Fibroblast of lung (primary cell): ENCODE measurements at regions not wholly inside any gene's neighbourhood (a gene's known extent, or its start where the extent isn't known, plus 50 kb on each side); places are given as distances from the start of the nearest gene placed in this dataset.

Experiments used
- DNase-seq, 2 donors: peaks; one replicate each; pipeline versions ENCODE4 v3.0.0 to v3.0.0-alpha.2; 2010; ENCODE audit warnings: low read depth in 2 of 2
- H2AFZ ChIP-seq: 2 replicates; pipeline ENCODE4 v1.5.1; 2012; ENCODE audit warnings: low read length, control low read depth, inconsistent platforms
- H3K27ac ChIP-seq: 2 replicates; pipeline ENCODE4 v1.5.1; 2011; ENCODE audit warnings: low read length, control low read depth; ENCODE audit not compliant: insufficient read depth
- H3K27me3 ChIP-seq: 2 replicates; pipeline ENCODE4 v1.5.1; 2011; ENCODE audit warnings: mild to moderate bottlenecking, low read length; ENCODE audit not compliant: control insufficient read depth, insufficient read depth
- H3K36me3 ChIP-seq: 2 replicates; pipeline ENCODE4 v1.5.1; 2011; ENCODE audit warnings: low read length; ENCODE audit not compliant: control insufficient read depth, insufficient read depth
- H3K4me1 ChIP-seq: 2 replicates; pipeline ENCODE4 v1.5.1; 2011; ENCODE audit warnings: low read length; ENCODE audit not compliant: control insufficient read depth, insufficient read depth; ENCODE audit errors: extremely low read depth
- H3K4me2 ChIP-seq: 2 replicates; pipeline ENCODE4 v1.5.1; 2011; ENCODE audit warnings: low read length, control low read depth; ENCODE audit not compliant: insufficient read depth; ENCODE audit errors: extremely low read depth
- H3K4me3 ChIP-seq, 4 experiments: fragments of 200-600 bp in 1 of 4; sonication (generic) in 1 of 4; replicated peaks in 1 of 4; 2 replicates each; pipeline ENCODE4 v1.5.1; 2011 to 2016; ENCODE audit warnings: low read length in 4 of 4, low read depth in 3 of 4, mild to moderate bottlenecking in 3 of 4, control low read depth in 2 of 4, inconsistent platforms in 1 of 4, mixed read lengths in 1 of 4; ENCODE audit not compliant: insufficient read depth in 1 of 4; ENCODE audit errors: control extremely low read depth in 1 of 4
- H3K79me2 ChIP-seq: 2 replicates; pipeline ENCODE4 v1.5.1; 2012; ENCODE audit warnings: mild to moderate bottlenecking, low read length, inconsistent platforms; ENCODE audit not compliant: control insufficient read depth, insufficient read depth
- H3K9ac ChIP-seq: 2 replicates; pipeline ENCODE4 v1.5.1; 2011; ENCODE audit warnings: mild to moderate bottlenecking, low read length, control low read depth; ENCODE audit not compliant: insufficient read depth
- H3K9me3 ChIP-seq: 2 replicates; pipeline ENCODE4 v1.5.1; 2012; ENCODE audit warnings: low read depth, low read length; ENCODE audit not compliant: control insufficient read depth, insufficient read depth
- H4K20me1 ChIP-seq: 2 replicates; pipeline ENCODE4 v1.5.1; 2011; ENCODE audit warnings: low read length; ENCODE audit not compliant: control insufficient read depth, insufficient read depth; ENCODE audit errors: extremely low read depth
- EZH2 ChIP-seq: IDR thresholded peaks from 2 replicates; pipeline ENCODE4 v1.5.1; 2012; ENCODE audit warnings: low read length, control low read depth, mild to moderate bottlenecking; ENCODE audit errors: missing control alignments
- TF ChIP-seq, protein P1 (sequence below), 2 donors: IDR thresholded peaks in 1 of 2; conservative IDR thresholded peaks in 1 of 2; 1 replicate in 1 of 2; 2 replicates in 1 of 2; pipeline ENCODE4 v1.5.1; 2011 to 2012; ENCODE audit warnings: low read length in 2 of 2, control low read depth in 1 of 2, inconsistent platforms in 1 of 2, low read depth in 1 of 2, mild to moderate bottlenecking in 1 of 2

DNA sequence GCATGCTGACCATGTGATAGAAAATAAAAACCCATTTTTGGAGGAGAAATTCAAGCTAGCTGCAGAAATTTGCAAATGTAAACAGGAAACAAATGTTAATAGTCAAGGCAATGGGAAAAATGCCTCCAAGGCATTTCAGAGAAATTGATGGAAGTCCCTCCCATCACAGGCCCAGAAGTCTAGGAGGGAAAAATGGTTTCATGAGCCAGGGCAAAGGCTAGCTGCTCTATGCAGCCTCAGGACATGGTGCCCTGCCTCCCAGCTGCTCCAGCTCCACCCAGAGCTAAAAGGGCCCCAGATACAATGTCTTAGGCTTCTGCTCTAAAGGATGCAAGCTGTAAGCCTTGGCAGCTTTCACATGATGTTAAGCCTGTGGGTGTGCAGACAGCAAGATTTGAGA, 1419.4 kb upstream of the CELF4 start:
- Histone ChIP-seq H3K4me3 (no peak overlapping the region), H3K9ac (no peak overlapping the region), H3K79me2 (no peaks in the 10 kb centered on the region), H3K4me2 (no peak overlapping the region), H3K36me3 (no peaks in the 10 kb centered on the region), H3K27me3 (no peaks in the 10 kb centered on the region), H3K9me3 (no peaks in the 10 kb centered on the region), H3K4me1 (no peaks in the 10 kb centered on the region), H4K20me1 (no peaks in the 10 kb centered on the region), H2AFZ (no peak overlapping the region), H3K27ac (no peak overlapping the region)
- no peak for TF ChIP-seq EZH2
- TF ChIP-seq, protein P1, sequence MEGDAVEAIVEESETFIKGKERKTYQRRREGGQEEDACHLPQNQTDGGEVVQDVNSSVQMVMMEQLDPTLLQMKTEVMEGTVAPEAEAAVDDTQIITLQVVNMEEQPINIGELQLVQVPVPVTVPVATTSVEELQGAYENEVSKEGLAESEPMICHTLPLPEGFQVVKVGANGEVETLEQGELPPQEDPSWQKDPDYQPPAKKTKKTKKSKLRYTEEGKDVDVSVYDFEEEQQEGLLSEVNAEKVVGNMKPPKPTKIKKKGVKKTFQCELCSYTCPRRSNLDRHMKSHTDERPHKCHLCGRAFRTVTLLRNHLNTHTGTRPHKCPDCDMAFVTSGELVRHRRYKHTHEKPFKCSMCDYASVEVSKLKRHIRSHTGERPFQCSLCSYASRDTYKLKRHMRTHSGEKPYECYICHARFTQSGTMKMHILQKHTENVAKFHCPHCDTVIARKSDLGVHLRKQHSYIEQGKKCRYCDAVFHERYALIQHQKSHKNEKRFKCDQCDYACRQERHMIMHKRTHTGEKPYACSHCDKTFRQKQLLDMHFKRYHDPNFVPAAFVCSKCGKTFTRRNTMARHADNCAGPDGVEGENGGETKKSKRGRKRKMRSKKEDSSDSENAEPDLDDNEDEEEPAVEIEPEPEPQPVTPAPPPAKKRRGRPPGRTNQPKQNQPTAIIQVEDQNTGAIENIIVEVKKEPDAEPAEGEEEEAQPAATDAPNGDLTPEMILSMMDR (conservative IDR thresholded peaks at IDR 0.05 in 1 of 2, IDR thresholded peaks at IDR 0.05 in 1 of 2; ENCODE audit: low read depth in 1 of 2, low read length in 2 of 2): no peak
- DNase-seq: no peak

DNA sequence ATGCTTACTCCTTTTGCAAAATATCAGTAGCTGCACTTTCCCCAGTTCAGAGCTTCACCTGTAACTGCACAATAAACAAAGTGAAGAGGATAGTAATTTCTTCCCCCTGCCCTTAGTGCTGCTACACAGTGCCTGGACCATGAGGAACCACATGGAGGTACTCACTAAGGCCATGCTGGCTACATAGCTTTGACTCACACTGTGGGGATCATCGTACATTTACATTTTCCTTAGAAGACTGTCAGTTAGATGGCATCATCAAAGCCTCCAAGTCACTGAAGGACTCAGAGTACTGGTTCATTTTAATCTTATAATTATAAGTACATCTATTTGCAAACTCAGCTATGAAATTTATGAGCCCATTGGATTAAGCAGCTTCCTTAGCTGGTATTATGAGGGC, 1416.5 kb upstream of the CELF4 start:
- no peak overlapping the region for H3K4me2 ChIP-seq
- no peak overlapping the region for H3K9ac ChIP-seq
- no peaks in the 10 kb centered on the region for H3K36me3 ChIP-seq
- no peak overlapping the region for H2AFZ ChIP-seq
- no peak for DNase-seq
- TF ChIP-seq, protein P1 (conservative IDR thresholded peaks at IDR 0.05 in 1 of 2, IDR thresholded peaks at IDR 0.05 in 1 of 2; ENCODE audit: low read depth in 1 of 2, low read length in 2 of 2): no peak
- H3K27me3 ChIP-seq: no peaks in the 10 kb centered on the region
- H3K27ac ChIP-seq: no peak overlapping the region
- H3K9me3 ChIP-seq: no peaks in the 10 kb centered on the region
- H4K20me1 ChIP-seq: no peaks in the 10 kb centered on the region
- H3K4me1 ChIP-seq: no peaks in the 10 kb centered on the region
- no peak overlapping the region for H3K4me3 ChIP-seq
- no peaks in the 10 kb centered on the region for H3K79me2 ChIP-seq

DNA sequence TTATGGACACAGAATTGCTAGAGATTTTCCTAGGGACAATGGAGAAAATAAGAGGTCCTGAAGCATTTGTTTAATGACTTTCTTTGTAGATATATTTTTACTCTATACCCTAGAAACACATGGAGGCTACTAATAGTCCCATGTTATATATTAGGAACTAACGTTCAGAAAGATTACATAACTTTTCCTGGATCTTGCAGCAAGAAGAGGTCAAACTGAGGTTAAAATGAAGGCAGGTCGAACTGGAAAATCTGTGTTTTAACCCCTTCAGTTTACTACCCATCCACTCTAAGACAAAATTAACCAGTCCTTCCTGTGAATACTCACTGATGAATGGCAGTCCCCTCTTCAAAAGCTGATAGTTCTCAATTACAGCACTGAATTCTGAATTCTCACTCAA, 1415.8 kb upstream of the CELF4 start:
- TF ChIP-seq, protein P1 (conservative IDR thresholded peaks at IDR 0.05 in 1 of 2, IDR thresholded peaks at IDR 0.05 in 1 of 2; ENCODE audit: low read depth in 1 of 2, low read length in 2 of 2): no peak
- TF ChIP-seq EZH2: no peak
- H3K4me3 ChIP-seq: no peak overlapping the region
- peak in 1 of 2 donors; percentile 4 for DNase-seq
- H3K79me2 ChIP-seq: no peaks in the 10 kb centered on the region
- H3K36me3 ChIP-seq: no peaks in the 10 kb centered on the region
- H4K20me1 ChIP-seq: no peaks in the 10 kb centered on the region
- no peaks in the 10 kb centered on the region for H3K9me3 ChIP-seq
- H3K4me1 ChIP-seq: no peaks in the 10 kb centered on the region
- no peaks in the 10 kb centered on the region for H3K27me3 ChIP-seq
- no peak overlapping the region for H3K4me2 ChIP-seq
- no peak overlapping the region for H2AFZ ChIP-seq
- no peak overlapping the region for H3K27ac ChIP-seq
- no peak overlapping the region for H3K9ac ChIP-seq
